Adrenal gland (tissue), 5 donors: ENCODE measurements at regions not wholly inside any gene's neighbourhood (a gene's known extent, or its start where the extent isn't known, plus 50 kb on each side); places are given as distances from the start of the nearest gene placed in this dataset.

Source experiments
- POLR2A ChIP-seq, 2 donors: fragments of 450-650 bp; IDR thresholded peaks; one replicate each; pipeline ENCODE4 v1.6.1; 2017; ENCODE audit warnings: antibody characterized with exemption in 2 of 2, mild to moderate bottlenecking in 2 of 2, moderate library complexity in 1 of 2
- TF ChIP-seq, protein P1 (sequence below), 6 experiments: fragments of 450-650 bp in 4 of 6; fragments of 200-600 bp in 2 of 6; sonication (generic) in 1 of 6; IDR thresholded peaks; 1 replicate in 5 of 6; 2 replicates in 1 of 6; pipeline versions ENCODE4 v1.5.1 to v1.8.0; 2016 to 2021; ENCODE audit warnings: antibody characterized with exemption in 6 of 6, mild to moderate bottlenecking in 2 of 6, moderate library complexity in 1 of 6
- donor health status: DM: no; HTN: no; CAD: no.

DNA sequence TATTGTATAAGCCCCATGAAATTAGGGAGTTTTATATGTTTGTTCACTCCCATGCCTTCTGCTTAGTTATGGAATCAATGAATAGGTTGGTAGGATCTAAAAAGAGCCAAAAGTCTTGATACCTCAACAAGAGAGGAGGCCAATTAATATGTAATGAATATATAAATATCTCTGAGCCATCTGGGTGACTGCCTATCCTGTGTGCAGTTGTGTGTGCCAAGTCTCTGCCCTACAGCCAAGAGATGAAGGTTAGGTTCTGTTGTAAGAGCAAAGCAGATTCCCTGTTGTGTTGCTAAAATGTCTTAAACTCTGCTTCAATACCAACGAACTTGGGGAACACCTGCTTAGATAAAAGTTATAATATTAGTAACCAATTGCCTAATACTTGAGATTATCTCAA is 61.8 kb upstream of the GORAB start:
- TF ChIP-seq, protein P1, sequence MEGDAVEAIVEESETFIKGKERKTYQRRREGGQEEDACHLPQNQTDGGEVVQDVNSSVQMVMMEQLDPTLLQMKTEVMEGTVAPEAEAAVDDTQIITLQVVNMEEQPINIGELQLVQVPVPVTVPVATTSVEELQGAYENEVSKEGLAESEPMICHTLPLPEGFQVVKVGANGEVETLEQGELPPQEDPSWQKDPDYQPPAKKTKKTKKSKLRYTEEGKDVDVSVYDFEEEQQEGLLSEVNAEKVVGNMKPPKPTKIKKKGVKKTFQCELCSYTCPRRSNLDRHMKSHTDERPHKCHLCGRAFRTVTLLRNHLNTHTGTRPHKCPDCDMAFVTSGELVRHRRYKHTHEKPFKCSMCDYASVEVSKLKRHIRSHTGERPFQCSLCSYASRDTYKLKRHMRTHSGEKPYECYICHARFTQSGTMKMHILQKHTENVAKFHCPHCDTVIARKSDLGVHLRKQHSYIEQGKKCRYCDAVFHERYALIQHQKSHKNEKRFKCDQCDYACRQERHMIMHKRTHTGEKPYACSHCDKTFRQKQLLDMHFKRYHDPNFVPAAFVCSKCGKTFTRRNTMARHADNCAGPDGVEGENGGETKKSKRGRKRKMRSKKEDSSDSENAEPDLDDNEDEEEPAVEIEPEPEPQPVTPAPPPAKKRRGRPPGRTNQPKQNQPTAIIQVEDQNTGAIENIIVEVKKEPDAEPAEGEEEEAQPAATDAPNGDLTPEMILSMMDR (IDR thresholded peaks at IDR 0.05) = no peak
- TF ChIP-seq POLR2A (IDR thresholded peaks at IDR 0.05) = no peak
